Astrocyte (in vitro differentiated cells and primary cell): ENCODE measurements at regions not wholly inside any gene's neighbourhood (a gene's known extent, or its start where the extent isn't known, plus 50 kb on each side); places are given as distances from the start of the nearest gene placed in this dataset.

Source experiments
- DNase-seq: peaks from one replicate; pipeline ENCODE4 v3.0.0-alpha.2; 2010; ENCODE audit warnings: low read depth
- FAIRE-seq: peaks from 2 replicates; lab custom pipeline; 2011; peaks lifted over from hg19 to GRCh38; lab: Jason Lieb, UNC
- H2AFZ ChIP-seq: 2 replicates; pipeline ENCODE4 v1.6.0; 2012; ENCODE audit warnings: low read depth, low read length, inconsistent platforms
- H3K27ac ChIP-seq: 2 replicates; pipeline ENCODE4 v1.5.1; 2011; ENCODE audit warnings: low read depth, low read length, inconsistent platforms
- H3K27me3 ChIP-seq: 2 replicates; pipeline ENCODE4 v1.6.0; 2011; ENCODE audit warnings: low read length, inconsistent platforms; ENCODE audit not compliant: insufficient read depth
- H3K36me3 ChIP-seq: 2 replicates; pipeline ENCODE4 v1.5.1; 2011; ENCODE audit warnings: low read length, inconsistent platforms; ENCODE audit not compliant: insufficient read depth
- H3K4me1 ChIP-seq: 2 replicates; pipeline ENCODE4 v1.5.1; 2011; ENCODE audit warnings: low read length, inconsistent platforms; ENCODE audit not compliant: insufficient read depth
- H3K4me2 ChIP-seq: 2 replicates; pipeline ENCODE4 v1.6.0; 2012; ENCODE audit warnings: low read length, inconsistent platforms
- H3K4me3 ChIP-seq: 2 replicates; pipeline ENCODE4 v1.5.1; 2011; ENCODE audit warnings: low read depth, mild to moderate bottlenecking, low read length, inconsistent platforms; ENCODE audit not compliant: insufficient read depth
- H3K79me2 ChIP-seq: 2 replicates; pipeline ENCODE4 v1.6.0; 2012; ENCODE audit warnings: mild to moderate bottlenecking, low read length, inconsistent platforms; ENCODE audit not compliant: insufficient read depth
- H3K9ac ChIP-seq: 2 replicates; pipeline ENCODE4 v1.6.0; 2012; ENCODE audit warnings: mild to moderate bottlenecking, low read length, inconsistent platforms
- H3K9me3 ChIP-seq: 2 replicates; pipeline ENCODE4 v1.5.1; 2012; ENCODE audit warnings: low read depth, mild to moderate bottlenecking, low read length, inconsistent platforms; ENCODE audit not compliant: insufficient read depth
- H4K20me1 ChIP-seq: 2 replicates; pipeline ENCODE4 v1.6.0; 2012; ENCODE audit warnings: low read length, inconsistent platforms; ENCODE audit not compliant: insufficient read depth
- H3K27ac Mint-ChIP-seq: one replicate; pipeline ENCODE4 v1.8.0; 2021; ENCODE audit warnings: mild to moderate bottlenecking, mixed read lengths; ENCODE audit not compliant: unreplicated experiment
- H3K27me3 Mint-ChIP-seq: one replicate; pipeline ENCODE4 v1.8.0; 2021; ENCODE audit warnings: low read depth, mixed read lengths; ENCODE audit not compliant: unreplicated experiment
- H3K36me3 Mint-ChIP-seq: one replicate; pipeline ENCODE4 v1.8.0; 2021; ENCODE audit warnings: low read depth, mixed read lengths; ENCODE audit not compliant: unreplicated experiment
- H3K4me1 Mint-ChIP-seq: one replicate; pipeline ENCODE4 v1.8.0; 2021; ENCODE audit warnings: low read depth, mixed read lengths; ENCODE audit not compliant: unreplicated experiment
- H3K4me3 Mint-ChIP-seq: one replicate; pipeline ENCODE4 v1.8.0; 2021; ENCODE audit warnings: mild to moderate bottlenecking, moderate library complexity, mixed read lengths; ENCODE audit not compliant: unreplicated experiment
- H3K9me3 Mint-ChIP-seq: one replicate; pipeline ENCODE4 v1.8.0; 2021; ENCODE audit warnings: mild to moderate bottlenecking, mixed read lengths; ENCODE audit not compliant: unreplicated experiment
- EZH2 ChIP-seq: IDR thresholded peaks from 2 replicates; pipeline ENCODE4 v1.6.1; 2012; ENCODE audit warnings: mild to moderate bottlenecking, low read length, inconsistent platforms; ENCODE audit not compliant: insufficient read depth
- TF ChIP-seq, protein P1 (sequence below): IDR thresholded peaks from 2 replicates; pipeline ENCODE4 v1.5.1; 2011; ENCODE audit warnings: low read depth, mild to moderate bottlenecking, inconsistent platforms, low read length, moderate library complexity; ENCODE audit not compliant: insufficient read depth

DNA sequence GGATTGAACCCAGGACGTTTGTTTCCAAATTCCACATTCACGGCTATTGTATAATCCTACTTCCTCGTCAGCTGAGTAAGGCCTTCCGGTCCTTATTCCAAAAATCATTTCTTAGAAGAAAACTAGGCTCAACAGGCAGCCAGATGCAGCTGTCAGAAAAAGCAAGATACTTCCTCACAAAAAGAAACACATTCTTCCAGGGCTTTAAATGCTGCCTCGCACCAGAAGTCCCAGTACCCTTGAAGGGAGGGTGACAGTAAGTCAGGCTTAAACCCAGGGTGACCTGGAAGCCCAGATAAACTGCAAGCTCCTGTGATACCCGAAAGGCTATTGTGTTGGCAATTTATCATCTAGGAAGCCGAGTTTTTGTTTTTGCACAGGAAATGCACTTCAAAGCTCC lies 414.0 kb downstream of the NFIB start:
- no peaks in the 10 kb centered on the region for H3K9me3 ChIP-seq
- H2AFZ ChIP-seq, result no peak overlapping the region
- no peaks in the 10 kb centered on the region for H3K9me3 Mint-ChIP-seq
- H3K27ac Mint-ChIP-seq, result no peak overlapping the region
- H3K4me1 Mint-ChIP-seq, result no peaks in the 10 kb centered on the region
- no peaks in the 10 kb centered on the region for H3K36me3 Mint-ChIP-seq
- H4K20me1 ChIP-seq, result no peaks in the 10 kb centered on the region
- DNase-seq (no peak), FAIRE-seq (no peak)
- no peaks in the 10 kb centered on the region for H3K27me3 Mint-ChIP-seq
- H3K4me2 ChIP-seq, result no peak overlapping the region
- no peak overlapping the region for H3K4me3 Mint-ChIP-seq
- TF ChIP-seq, protein P1, sequence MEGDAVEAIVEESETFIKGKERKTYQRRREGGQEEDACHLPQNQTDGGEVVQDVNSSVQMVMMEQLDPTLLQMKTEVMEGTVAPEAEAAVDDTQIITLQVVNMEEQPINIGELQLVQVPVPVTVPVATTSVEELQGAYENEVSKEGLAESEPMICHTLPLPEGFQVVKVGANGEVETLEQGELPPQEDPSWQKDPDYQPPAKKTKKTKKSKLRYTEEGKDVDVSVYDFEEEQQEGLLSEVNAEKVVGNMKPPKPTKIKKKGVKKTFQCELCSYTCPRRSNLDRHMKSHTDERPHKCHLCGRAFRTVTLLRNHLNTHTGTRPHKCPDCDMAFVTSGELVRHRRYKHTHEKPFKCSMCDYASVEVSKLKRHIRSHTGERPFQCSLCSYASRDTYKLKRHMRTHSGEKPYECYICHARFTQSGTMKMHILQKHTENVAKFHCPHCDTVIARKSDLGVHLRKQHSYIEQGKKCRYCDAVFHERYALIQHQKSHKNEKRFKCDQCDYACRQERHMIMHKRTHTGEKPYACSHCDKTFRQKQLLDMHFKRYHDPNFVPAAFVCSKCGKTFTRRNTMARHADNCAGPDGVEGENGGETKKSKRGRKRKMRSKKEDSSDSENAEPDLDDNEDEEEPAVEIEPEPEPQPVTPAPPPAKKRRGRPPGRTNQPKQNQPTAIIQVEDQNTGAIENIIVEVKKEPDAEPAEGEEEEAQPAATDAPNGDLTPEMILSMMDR, result no peak
- no peak for TF ChIP-seq EZH2
- no peak overlapping the region for H3K27ac ChIP-seq
- H3K4me1 ChIP-seq, result no peaks in the 10 kb centered on the region
- H3K27me3 ChIP-seq, result no peaks in the 10 kb centered on the region
- H3K4me3 ChIP-seq, result no peak overlapping the region
- H3K9ac ChIP-seq, result no peak overlapping the region
- H3K36me3 ChIP-seq, result no peaks in the 10 kb centered on the region
- H3K79me2 ChIP-seq, result no peaks in the 10 kb centered on the region

GRCh38 chr9:13898957-13899356 lies 415.0 kb downstream of the NFIB start:
- Mint-ChIP-seq H3K4me3 (no peak overlapping the region), H3K9me3 (no peaks in the 10 kb centered on the region), H3K27me3 (no peaks in the 10 kb centered on the region), H3K4me1 (no peaks in the 10 kb centered on the region), H3K36me3 (no peaks in the 10 kb centered on the region), H3K27ac (no peak overlapping the region)
- H4K20me1 ChIP-seq, result no peaks in the 10 kb centered on the region
- no peaks in the 10 kb centered on the region for H3K27me3 ChIP-seq
- H2AFZ ChIP-seq, result no peak overlapping the region
- H3K79me2 ChIP-seq, result no peaks in the 10 kb centered on the region
- H3K27ac ChIP-seq, result no peak overlapping the region
- no peaks in the 10 kb centered on the region for H3K9me3 ChIP-seq
- H3K36me3 ChIP-seq, result no peaks in the 10 kb centered on the region
- no peak overlapping the region for H3K9ac ChIP-seq
- H3K4me1 ChIP-seq, result no peaks in the 10 kb centered on the region
- no peak overlapping the region for H3K4me2 ChIP-seq
- TF ChIP-seq EZH2, result no peak
- H3K4me3 ChIP-seq, result no peak overlapping the region
- no peak for DNase-seq
- FAIRE-seq, result no peak

DNA sequence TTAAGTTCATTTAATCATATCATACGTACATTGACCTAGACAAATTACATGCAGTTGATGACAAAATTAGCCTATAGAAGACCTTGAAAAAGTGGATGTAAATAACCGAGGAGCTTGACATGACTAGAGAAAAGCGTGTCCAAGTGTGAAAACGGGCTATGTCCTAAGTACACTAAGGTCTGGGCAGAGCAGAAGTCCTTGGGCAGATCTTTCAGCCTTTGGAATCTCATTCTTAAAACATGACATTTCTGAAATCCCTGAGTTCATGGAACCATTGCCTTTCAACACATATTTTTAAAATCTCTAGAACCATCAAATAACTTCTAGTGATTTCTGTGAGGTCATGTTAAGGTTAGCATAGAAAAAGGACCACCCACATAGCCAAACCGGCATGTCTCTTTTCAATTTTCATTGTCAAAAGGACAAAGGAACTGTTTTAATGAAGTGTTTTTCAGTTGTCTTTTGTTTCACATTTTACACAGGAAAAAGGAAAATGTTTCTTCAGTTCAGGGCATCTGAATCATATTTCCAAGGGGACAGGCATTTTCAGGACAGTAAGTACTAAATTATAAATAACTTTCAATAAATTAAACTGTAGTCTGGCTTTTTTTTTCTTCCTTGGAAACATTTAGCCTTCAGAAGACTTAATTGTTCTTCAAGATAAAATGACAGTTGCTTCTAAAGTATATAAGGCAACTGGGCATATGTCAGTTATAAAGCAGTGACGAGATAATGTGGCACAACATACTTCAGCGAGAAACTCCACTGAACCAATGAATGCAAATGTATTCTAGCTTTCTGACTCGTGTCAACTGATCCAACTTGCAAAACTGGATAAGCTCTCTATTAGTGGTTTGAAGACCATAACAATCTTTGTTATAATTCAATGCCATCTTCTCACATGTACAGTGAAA lies 416.8 kb downstream of the NFIB start:
- Histone ChIP-seq H3K4me2 (no peak overlapping the region), H2AFZ (no peak overlapping the region), H4K20me1 (no peaks in the 10 kb centered on the region), H3K9ac (no peak overlapping the region), H3K9me3 (no peaks in the 10 kb centered on the region), H3K27ac (no peak overlapping the region), H3K36me3 (no peaks in the 10 kb centered on the region), H3K4me3 (no peak overlapping the region), H3K27me3 (no peaks in the 10 kb centered on the region), H3K79me2 (no peaks in the 10 kb centered on the region), H3K4me1 (no peaks in the 10 kb centered on the region)
- Mint-ChIP-seq H3K9me3 (no peaks in the 10 kb centered on the region), H3K4me3 (no peak overlapping the region), H3K36me3 (no peaks in the 10 kb centered on the region), H3K27ac (no peak overlapping the region), H3K27me3 (no peaks in the 10 kb centered on the region), H3K4me1 (no peaks in the 10 kb centered on the region)
- no peak for FAIRE-seq
- DNase-seq, result no peak
- no peak for TF ChIP-seq EZH2
